Hematopoietic multipotent progenitor cell treated with erythropoietin and hydrocortisone succinate and interleukin-3 and kit ligand, for 15 days (in vitro differentiated cells): ENCODE measurements at regions not wholly inside any gene's neighbourhood (a gene's known extent, or its start where the extent isn't known, plus 50 kb on each side); places are given as distances from the start of the nearest gene placed in this dataset.

ENCODE experiments used
- DNase-seq: peaks from one replicate; pipeline ENCODE4 v3.0.0-alpha.2; 2015; ENCODE audit warnings: low spot score

GRCh38 chr2:78585871-78586270 lies 439.6 kb upstream of the REG3G start:
- no peak for DNase-seq

- no peak for DNase-seq
Observed at GRCh38 chr2:78586316-78586715, 439.2 kb upstream of the REG3G start.

DNA sequence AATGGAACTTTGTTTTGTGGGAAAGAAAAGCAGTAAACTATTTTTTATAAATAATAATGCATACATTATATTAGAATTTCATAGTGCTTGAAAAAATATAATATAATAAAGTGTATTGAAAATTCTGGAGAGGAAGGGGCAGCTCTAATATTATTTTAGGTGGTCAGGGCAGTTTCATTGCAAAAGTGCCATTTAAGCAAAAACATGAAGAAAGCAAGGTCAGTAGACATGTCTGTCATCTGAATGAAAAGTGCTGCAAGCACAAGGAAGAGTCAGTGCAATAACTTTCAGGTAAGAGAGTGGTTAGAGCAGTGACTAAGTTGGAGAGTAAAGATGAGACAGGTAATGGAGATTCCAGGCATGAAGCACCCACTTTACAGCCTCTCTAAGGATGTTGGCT lies 435.6 kb upstream of the REG3G start:
- DNase-seq = no peak

GRCh38 chr2:78592491-78592890 lies 433.0 kb upstream of the REG3G start:
- no peak for DNase-seq

DNA sequence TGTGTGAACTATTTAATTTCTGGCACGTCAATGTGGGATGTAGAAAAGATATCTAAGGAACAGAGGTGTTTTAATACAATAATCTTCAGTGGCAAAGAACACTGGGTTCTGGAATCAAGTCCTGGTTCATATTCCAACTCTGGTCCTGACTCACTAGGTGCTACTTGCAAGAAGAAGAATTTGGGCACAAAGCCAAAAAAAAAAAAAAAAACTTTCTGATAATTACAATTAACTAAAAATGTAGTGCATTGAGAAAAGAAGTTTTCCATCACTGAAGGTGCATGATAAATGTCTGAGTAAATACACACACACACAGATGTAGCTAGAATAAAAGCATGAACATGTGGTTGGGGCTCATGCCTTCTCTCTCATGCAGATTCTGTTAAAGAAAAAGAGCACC lies 424.4 kb upstream of the REG3G start:
- no peak for DNase-seq

DNA sequence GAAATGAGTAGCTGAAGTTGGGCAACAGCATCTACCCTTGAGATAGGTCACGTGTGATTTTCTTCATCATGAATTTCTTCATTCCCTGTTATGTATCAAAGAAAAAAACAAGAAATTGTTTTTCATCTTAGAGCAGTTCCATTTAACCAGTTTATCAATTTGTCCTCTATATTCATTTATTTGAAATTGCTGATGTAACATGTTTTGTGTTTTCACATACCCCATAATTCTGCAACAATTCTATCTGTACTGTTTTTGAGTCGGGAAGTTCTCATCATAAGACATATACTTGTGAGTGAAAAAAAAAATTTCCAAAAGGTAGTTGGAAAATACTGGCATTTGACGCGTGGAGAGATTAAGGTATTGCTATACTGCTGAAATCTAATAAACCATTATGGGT lies 422.6 kb upstream of the REG3G start:
- DNase-seq = no peak

DNA sequence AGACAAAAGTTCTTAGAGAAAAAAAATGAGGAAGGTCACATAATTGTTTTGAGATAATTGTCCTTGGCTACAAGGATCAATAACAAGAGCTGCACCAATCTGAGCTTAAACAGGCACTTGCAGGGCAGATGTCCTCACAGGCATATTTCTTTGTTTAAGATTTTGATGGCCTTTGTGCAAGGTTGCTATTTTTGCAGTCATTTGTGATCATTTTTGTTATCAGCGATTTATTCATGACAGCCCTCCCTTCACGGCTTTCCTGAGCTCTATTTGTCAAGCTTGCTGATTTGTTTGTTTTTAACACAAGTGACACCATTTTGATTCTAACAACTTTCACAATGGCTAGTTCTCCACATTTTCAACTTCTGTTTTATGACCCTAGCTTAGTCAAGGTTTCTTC lies 418.6 kb upstream of the REG3G start:
- no peak for DNase-seq

- no peak for DNase-seq
Observed at GRCh38 chr2:78614726-78615125, 410.8 kb upstream of the REG3G start.

GRCh38 chr2:78615956-78616355 lies 409.5 kb upstream of the REG3G start:
- DNase-seq = no peak

DNA sequence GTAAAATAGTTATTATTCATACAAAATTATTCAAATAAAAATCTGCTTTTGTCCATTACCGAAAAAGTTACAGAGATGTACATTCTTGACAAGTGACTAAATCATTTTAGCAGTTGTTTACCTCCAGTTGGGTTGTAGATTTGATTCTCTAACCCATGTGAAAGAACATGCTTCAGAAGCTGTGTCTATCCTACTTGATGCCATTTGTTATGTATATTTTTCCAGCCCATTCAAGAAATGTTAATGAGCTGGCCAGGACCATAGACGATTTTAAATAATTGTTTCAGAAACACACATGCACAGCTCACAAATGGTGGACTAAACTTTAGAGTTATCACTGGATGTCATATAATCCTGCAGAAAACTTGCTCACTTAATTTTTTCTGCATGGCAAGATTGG lies 391.1 kb upstream of the REG3G start:
- no peak for DNase-seq

- DNase-seq = no peak
Observed at GRCh38 chr2:78644854-78645253, 380.6 kb upstream of the REG3G start.

- no peak for DNase-seq
Observed at GRCh38 chr2:78646533-78647364, 378.8 kb upstream of the REG3G start.

DNA sequence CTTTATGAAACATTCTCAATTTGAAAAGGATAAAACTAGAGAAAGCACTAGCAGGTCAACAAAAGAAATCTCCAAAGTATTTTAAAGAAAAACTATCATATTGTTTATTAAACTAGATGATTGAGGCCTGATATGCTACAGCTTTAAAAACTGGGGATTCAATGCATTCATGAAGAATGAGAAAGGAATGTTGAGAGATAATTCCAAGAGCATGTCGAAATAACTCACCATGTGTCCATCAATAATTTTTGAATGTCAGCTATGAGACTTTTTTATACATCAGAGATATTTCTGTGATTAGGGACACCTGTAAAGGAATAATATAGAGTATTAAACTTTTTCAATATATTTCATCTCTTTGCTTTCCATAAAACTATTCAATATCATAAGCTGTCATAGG lies 376.9 kb upstream of the REG3G start:
- no peak for DNase-seq

- DNase-seq = no peak
Observed at GRCh38 chr2:78654941-78655340, 370.6 kb upstream of the REG3G start.

DNA sequence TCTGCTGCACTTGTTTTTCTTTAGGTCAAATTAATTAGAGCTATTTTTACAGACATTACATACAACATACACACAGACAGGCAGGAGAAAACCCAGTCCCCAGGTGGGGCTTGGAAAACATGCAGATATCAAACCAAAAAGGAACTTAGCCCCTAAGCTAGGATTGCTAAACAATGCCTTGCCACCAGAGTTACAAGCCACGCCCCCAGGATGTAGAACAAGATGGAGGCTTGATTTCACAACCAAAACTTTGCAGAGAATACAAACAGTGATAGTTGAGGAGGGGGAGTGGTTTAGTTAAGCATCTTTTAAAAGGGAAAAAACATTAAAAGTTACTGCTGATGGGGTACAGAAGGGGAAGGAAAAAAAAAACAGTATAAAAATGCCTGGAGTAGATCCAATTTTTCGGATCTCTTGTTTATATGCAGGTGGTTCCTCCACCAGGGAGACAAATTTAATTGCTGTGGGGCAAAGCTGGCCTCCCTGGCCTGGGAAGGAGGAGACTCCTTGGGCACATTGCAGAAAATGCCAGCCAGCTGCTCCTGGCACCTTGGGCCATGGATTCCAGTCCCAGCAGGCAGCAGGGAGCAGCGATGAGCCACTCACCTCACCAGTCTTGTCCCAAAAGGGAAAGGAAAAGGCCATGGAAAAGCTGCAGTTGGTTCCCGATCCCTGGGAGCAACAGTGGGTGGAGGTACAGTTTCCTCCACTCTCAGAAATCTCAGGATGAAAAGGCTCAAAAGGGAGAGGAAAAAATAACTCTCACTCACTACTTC lies 348.4 kb upstream of the REG3G start:
- no peak for DNase-seq

DNA sequence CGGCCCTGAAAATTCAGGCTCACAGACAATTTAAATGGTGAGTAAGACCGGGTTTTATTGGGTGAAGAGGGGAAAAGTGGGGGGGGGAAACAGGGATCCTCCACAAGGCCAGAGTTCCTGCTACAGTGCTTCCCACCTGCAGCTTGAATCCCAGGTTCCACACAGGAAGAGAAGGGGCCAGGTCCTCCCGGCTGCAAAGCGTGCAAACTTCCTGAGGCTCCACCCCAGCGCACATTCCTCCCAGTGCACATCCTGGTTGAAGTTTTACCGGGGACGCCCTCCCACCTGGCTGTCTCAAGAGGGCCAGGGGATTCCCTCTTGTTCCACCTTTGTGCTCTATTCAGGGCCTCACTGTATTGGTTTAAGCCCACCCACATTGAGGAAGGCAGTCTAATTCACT lies 347.7 kb upstream of the REG3G start:
- no peak for DNase-seq

DNA sequence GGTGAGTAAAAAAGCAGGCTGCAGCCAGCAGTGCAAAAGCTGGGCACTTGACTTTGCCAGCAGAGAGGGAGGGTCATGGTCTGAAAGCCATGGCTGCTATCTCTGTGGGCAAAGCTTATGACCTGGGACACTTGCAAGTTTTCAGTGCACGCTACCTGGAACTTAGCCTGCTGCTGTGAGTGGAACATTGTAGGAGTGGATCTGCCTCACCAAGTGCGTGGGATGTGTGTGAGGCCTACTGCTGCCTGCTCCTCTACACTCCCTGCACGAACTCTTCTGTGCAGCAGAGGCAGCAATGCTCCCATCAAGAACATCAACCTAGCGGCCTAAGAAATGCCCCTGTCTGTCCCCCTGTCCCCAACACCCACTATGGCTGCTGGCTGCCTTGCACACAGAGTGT lies 344.1 kb upstream of the REG3G start:
- DNase-seq = no peak

DNA sequence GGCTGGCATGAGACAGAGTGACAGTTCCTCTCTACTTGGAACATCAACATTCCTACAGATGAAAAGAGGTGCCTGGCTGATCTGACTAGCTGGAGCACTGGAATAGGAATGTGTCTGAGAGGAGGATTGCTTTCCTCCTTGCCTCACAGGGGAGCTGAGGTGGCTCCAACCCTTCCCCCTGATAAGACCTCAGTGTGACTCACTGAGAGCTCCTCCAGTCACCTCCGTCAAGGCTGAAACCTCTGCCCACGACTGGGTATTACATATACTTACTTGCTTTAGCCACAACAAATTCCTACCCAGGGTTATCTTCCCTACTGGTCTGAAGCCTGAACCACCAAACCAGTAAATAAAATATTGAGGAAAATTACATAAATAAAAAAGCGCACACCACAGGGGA lies 342.7 kb upstream of the REG3G start:
- DNase-seq = no peak

DNA sequence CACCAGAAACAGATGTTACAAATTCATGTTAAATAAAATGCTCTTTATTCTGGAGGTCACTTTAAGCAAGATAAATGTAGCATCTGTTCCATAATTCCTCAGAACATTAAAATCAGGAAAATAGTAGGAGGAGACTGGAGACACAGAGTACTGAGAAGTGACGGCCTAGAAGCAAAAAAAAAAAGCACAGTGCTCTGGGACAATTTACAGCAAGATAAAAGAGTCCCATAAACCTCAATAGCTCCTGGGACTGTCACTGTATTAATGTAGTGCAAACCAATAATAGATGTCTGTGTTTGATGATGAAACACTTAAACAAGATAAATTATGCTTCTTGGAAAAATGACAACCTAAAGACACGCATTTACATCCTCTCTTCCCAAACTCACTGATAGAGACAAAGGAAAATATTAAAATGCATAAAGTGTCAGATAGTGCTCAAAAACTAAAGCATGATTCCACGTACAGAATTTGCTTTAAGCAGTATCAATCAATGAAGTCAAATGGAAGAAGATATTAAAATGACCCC lies 338.8 kb upstream of the REG3G start:
- no peak for DNase-seq

- no peak for DNase-seq
Observed at GRCh38 chr2:78699696-78700095, 325.8 kb upstream of the REG3G start.

DNA sequence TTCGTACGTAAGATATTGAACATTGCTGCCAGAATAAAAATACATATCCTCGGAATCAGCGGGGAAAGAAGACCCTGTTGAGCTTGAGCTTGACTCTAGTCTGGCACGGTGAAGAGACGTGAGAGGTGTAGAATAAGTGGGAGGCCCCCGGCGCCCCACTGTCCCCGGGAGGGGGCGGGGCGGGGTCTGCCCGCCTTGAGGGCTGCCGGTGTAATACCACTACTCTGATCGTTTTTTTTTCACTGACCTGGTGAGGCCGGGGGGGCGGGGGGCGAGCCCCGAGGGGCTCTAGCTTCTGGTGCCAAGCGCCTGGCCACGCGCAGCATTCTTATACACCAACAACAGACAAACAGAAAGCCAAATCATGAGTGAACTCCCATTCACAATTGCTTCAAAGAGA lies 324.0 kb upstream of the REG3G start:
- no peak for DNase-seq

- DNase-seq = no peak
Observed at GRCh38 chr2:78707776-78708386, 317.6 kb upstream of the REG3G start.
